ENCODE measurements at regions not wholly inside any gene's neighbourhood (a gene's known extent, or its start where the extent isn't known, plus 50 kb on each side); places are given as distances from the start of the nearest gene placed in this dataset.

DNA sequence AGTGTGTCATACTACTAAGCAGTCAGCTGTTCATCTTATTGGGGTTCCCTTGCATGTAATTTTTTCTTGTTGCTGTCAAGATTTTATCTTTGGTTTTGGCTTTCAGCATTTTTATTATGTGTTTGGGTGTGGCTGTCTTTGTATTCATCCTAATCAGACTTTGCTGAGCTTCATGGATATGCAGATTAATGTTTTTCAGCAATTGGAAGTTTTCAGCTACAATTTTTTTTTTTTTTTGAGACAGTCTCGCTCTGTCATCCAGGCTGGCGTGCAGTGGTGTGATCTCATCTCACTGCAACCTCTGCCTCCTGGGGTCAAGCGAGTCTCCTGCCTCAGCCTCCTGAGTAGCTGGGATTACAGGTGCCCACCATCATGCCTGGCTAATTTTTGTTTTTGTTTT, 108.8 kb downstream of the BARX1 start:
- TF ChIP-seq, protein P1, sequence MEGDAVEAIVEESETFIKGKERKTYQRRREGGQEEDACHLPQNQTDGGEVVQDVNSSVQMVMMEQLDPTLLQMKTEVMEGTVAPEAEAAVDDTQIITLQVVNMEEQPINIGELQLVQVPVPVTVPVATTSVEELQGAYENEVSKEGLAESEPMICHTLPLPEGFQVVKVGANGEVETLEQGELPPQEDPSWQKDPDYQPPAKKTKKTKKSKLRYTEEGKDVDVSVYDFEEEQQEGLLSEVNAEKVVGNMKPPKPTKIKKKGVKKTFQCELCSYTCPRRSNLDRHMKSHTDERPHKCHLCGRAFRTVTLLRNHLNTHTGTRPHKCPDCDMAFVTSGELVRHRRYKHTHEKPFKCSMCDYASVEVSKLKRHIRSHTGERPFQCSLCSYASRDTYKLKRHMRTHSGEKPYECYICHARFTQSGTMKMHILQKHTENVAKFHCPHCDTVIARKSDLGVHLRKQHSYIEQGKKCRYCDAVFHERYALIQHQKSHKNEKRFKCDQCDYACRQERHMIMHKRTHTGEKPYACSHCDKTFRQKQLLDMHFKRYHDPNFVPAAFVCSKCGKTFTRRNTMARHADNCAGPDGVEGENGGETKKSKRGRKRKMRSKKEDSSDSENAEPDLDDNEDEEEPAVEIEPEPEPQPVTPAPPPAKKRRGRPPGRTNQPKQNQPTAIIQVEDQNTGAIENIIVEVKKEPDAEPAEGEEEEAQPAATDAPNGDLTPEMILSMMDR (IDR thresholded peaks at IDR 0.05; ENCODE audit: low read depth, low read length) = no peak
- TF ChIP-seq EZH2phosphoT487 (IDR thresholded peaks at IDR 0.05; ENCODE audit: low read depth) = no peak
